Upper lobe of right lung (tissue), 1 donor: ENCODE measurements at regions not wholly inside any gene's neighbourhood (a gene's known extent, or its start where the extent isn't known, plus 50 kb on each side); places are given as distances from the start of the nearest gene placed in this dataset.
A peak's percentile ranks its signal among the peaks of the same experiment; 100 is the strongest.

ENCODE experiments used
- ATAC-seq: fragments of 200-7000 bp; cut with Tn5 transposase; one replicate; pipeline ENCODE4 v1.9.1; 2020; ENCODE audit warnings: mild to moderate bottlenecking, moderate library complexity
- DNase-seq: peaks from one replicate; pipeline ENCODE4 v3.0.0-alpha.2; 2020
- H3K27ac ChIP-seq: fragments of 200-600 bp; one replicate; pipeline ENCODE4 v1.8.0; 2022
- H3K27me3 ChIP-seq: fragments of 200-600 bp; one replicate; pipeline ENCODE4 v1.8.0; 2022; ENCODE audit warnings: mild to moderate bottlenecking
- H3K36me3 ChIP-seq: fragments of 200-600 bp; one replicate; pipeline ENCODE4 v1.8.0; 2022
- H3K4me1 ChIP-seq: fragments of 200-600 bp; one replicate; pipeline ENCODE4 v1.8.0; 2022
- H3K4me3 ChIP-seq: fragments of 200-600 bp; one replicate; pipeline ENCODE4 v1.8.0; 2022; ENCODE audit warnings: mild to moderate bottlenecking
- H3K9me3 ChIP-seq: fragments of 200-600 bp; one replicate; pipeline ENCODE4 v1.8.0; 2022
- CTCF ChIP-seq: fragments of 200-600 bp; IDR thresholded peaks from one replicate; pipeline ENCODE4 v1.8.0; 2022; ENCODE audit warnings: antibody characterized with exemption
- intact Hi-C: fragments of 100-400 bp; cut with DNase I; formaldehyde crosslinking; loops from one replicate; pipeline ENCODE4 v1.11.0; 2022
- donor health status: DM: no; HTN: yes; CAD: no; lungs with severe emphysema.

- Histone ChIP-seq H3K9me3 (no peaks in the 10 kb centered on the region), H3K27me3 (no peaks in the 10 kb centered on the region), H3K27ac (no peak overlapping the region), H3K36me3 (no peaks in the 10 kb centered on the region), H3K4me3 (no peak overlapping the region), H3K4me1 (peaks cover 6% of the 10 kb centered on the region)
- no peak for DNase-seq
- TF ChIP-seq CTCF, result no peak
- intact Hi-C loops, result no loop called here
- peak; percentile 79 for ATAC-seq
Observed at GRCh38 chr5:36389245-36389644, 87.5 kb upstream of the RANBP3L start.

GRCh38 chr5:36390640-36391039 lies 88.9 kb upstream of the RANBP3L start:
- intact Hi-C loops, result no loop called here
- no peak overlapping the region for H3K4me3 ChIP-seq

GRCh38 chr5:36392186-36392585 lies 90.5 kb upstream of the RANBP3L start:
- Histone ChIP-seq H3K36me3 (no peaks in the 10 kb centered on the region), H3K27ac (peak overlapping the region; percentile 37), H3K9me3 (no peaks in the 10 kb centered on the region), H3K27me3 (no peaks in the 10 kb centered on the region), H3K4me3 (no peak overlapping the region), H3K4me1 (peaks cover 6% of the 10 kb centered on the region)
- no peak for DNase-seq
- intact Hi-C loops, result no loop called here
- ATAC-seq, result no peak
- no peak for TF ChIP-seq CTCF

More at GRCh38 chr5:36390640-36391039, 88.9 kb upstream of the RANBP3L start:
- TF ChIP-seq CTCF, result no peak
- ATAC-seq (no peak), DNase-seq (no peak)
- Histone ChIP-seq H3K27me3 (no peaks in the 10 kb centered on the region), H3K36me3 (no peaks in the 10 kb centered on the region), H3K4me1 (peaks cover 6% of the 10 kb centered on the region), H3K27ac (no peak overlapping the region), H3K9me3 (no peaks in the 10 kb centered on the region)

GRCh38 chr5:36392818-36393217 lies 91.1 kb upstream of the RANBP3L start:
- H3K27ac ChIP-seq, result no peak overlapping the region

GRCh38 chr5:36393656-36394428 lies 92.1 kb upstream of the RANBP3L start:
- Histone ChIP-seq H3K27ac (no peak overlapping the region), H3K36me3 (no peaks in the 10 kb centered on the region), H3K27me3 (no peaks in the 10 kb centered on the region), H3K4me1 (peaks cover 3% of the 10 kb centered on the region), H3K9me3 (no peaks in the 10 kb centered on the region), H3K4me3 (no peak overlapping the region)
- DNase-seq (no peak), ATAC-seq (no peak)
- intact Hi-C loops, result no loop called here
- no peak for TF ChIP-seq CTCF

More at GRCh38 chr5:36392818-36393217, 91.1 kb upstream of the RANBP3L start:
- TF ChIP-seq CTCF, result no peak
- no peaks in the 10 kb centered on the region for H3K27me3 ChIP-seq
- H3K9me3 ChIP-seq, result no peaks in the 10 kb centered on the region
- ATAC-seq (no peak), DNase-seq (no peak)
- H3K4me3 ChIP-seq, result no peak overlapping the region
- peaks cover 6% of the 10 kb centered on the region for H3K4me1 ChIP-seq
- intact Hi-C loops, result no loop called here
- no peaks in the 10 kb centered on the region for H3K36me3 ChIP-seq
